ENCODE measurements at regions not wholly inside any gene's neighbourhood (a gene's known extent, or its start where the extent isn't known, plus 50 kb on each side); places are given as distances from the start of the nearest gene placed in this dataset.

- no peak overlapping the region for H3K4me3 ChIP-seq (ENCODE audit: low read length)
- H3K18ac ChIP-seq (ENCODE audit: low read length) = no peak overlapping the region
- no peaks in the 10 kb centered on the region for H3K4me1 ChIP-seq (ENCODE audit: control insufficient read depth, low read depth, low read length)
- no peak overlapping the region for H2AK5ac ChIP-seq (ENCODE audit: low read length)
- no peak overlapping the region for H3K4me2 ChIP-seq (ENCODE audit: low read length)
- no peak overlapping the region for H3K9ac ChIP-seq (ENCODE audit: low read length)
- H4K5ac ChIP-seq (ENCODE audit: low read length) = no peak overlapping the region
- no peak overlapping the region for H3K4ac ChIP-seq (ENCODE audit: low read depth, low read length)
- no peak overlapping the region for H2BK15ac ChIP-seq (replicated peaks; ENCODE audit: low read depth)
- no peaks in the 10 kb centered on the region for H3K27me3 ChIP-seq (ENCODE audit: insufficient read depth, low read length, poor library complexity)
- H3K36me3 ChIP-seq (ENCODE audit: control insufficient read depth, insufficient read depth, low read length) = no peaks in the 10 kb centered on the region
- no peak overlapping the region for H4K8ac ChIP-seq (ENCODE audit: low read depth, low read length)
- no peaks in the 10 kb centered on the region for H3K79me2 ChIP-seq (ENCODE audit: control insufficient read depth, insufficient read depth, low read length)
- no peak overlapping the region for H3K27ac ChIP-seq (ENCODE audit: low read depth, low read length)
- no peaks in the 10 kb centered on the region for H3K79me1 ChIP-seq (ENCODE audit: low read length)
- no peak overlapping the region for H2BK5ac ChIP-seq (ENCODE audit: low read length)
- H3K56ac ChIP-seq (ENCODE audit: low read length) = no peak overlapping the region
- H3K23ac ChIP-seq (ENCODE audit: low read length) = no peak overlapping the region
- H2BK120ac ChIP-seq (ENCODE audit: low read depth, low read length) = no peak overlapping the region
- WGBS (ENCODE audit: extremely low coverage, insufficient coverage, low lambda C conversion rate) = no CpG with 5 or more reads among the region's 2 CpGs
- DNase-seq = no peak
Observed at GRCh38 chr5:107320846-107321245, 349.9 kb downstream of the EFNA5 start.

- Histone ChIP-seq H3K36me3 (ENCODE audit: control insufficient read depth, insufficient read depth, low read length) (no peaks in the 10 kb centered on the region), H3K56ac (ENCODE audit: low read length) (no peak overlapping the region), H4K8ac (ENCODE audit: low read depth, low read length) (no peak overlapping the region), H2BK120ac (ENCODE audit: low read depth, low read length) (no peak overlapping the region), H3K4me2 (ENCODE audit: low read length) (no peak overlapping the region), H3K18ac (ENCODE audit: low read length) (no peak overlapping the region), H3K23ac (ENCODE audit: low read length) (no peak overlapping the region), H3K27me3 (ENCODE audit: insufficient read depth, low read length, poor library complexity) (no peaks in the 10 kb centered on the region), H3K4me3 (ENCODE audit: low read length) (no peak overlapping the region), H3K79me2 (ENCODE audit: control insufficient read depth, insufficient read depth, low read length) (no peaks in the 10 kb centered on the region), H3K27ac (ENCODE audit: low read depth, low read length) (no peak overlapping the region), H3K9ac (ENCODE audit: low read length) (no peak overlapping the region), H2AK5ac (ENCODE audit: low read length) (no peak overlapping the region), H4K5ac (ENCODE audit: low read length) (no peak overlapping the region), H2BK15ac (replicated peaks; ENCODE audit: low read depth) (no peak overlapping the region), H2BK5ac (ENCODE audit: low read length) (no peak overlapping the region), H3K4ac (ENCODE audit: low read depth, low read length) (no peak overlapping the region), H3K4me1 (ENCODE audit: control insufficient read depth, low read depth, low read length) (no peaks in the 10 kb centered on the region), H3K79me1 (ENCODE audit: low read length) (no peaks in the 10 kb centered on the region)
- DNase-seq = no peak
- no CpG with 5 or more reads among the region's 2 CpGs for WGBS (ENCODE audit: extremely low coverage, insufficient coverage, low lambda C conversion rate)
Observed at GRCh38 chr5:107320376-107320775, 350.4 kb downstream of the EFNA5 start.

- Histone ChIP-seq H3K27ac (ENCODE audit: low read depth, low read length) (no peak overlapping the region), H2BK15ac (replicated peaks; ENCODE audit: low read depth) (no peak overlapping the region), H4K5ac (ENCODE audit: low read length) (no peak overlapping the region), H3K27me3 (ENCODE audit: insufficient read depth, low read length, poor library complexity) (no peaks in the 10 kb centered on the region), H3K4me1 (ENCODE audit: control insufficient read depth, low read depth, low read length) (no peaks in the 10 kb centered on the region), H2BK5ac (ENCODE audit: low read length) (no peak overlapping the region), H3K36me3 (ENCODE audit: control insufficient read depth, insufficient read depth, low read length) (no peaks in the 10 kb centered on the region), H3K9ac (ENCODE audit: low read length) (no peak overlapping the region), H3K23ac (ENCODE audit: low read length) (no peak overlapping the region), H3K18ac (ENCODE audit: low read length) (no peak overlapping the region), H3K79me2 (ENCODE audit: control insufficient read depth, insufficient read depth, low read length) (no peaks in the 10 kb centered on the region), H3K4ac (ENCODE audit: low read depth, low read length) (no peak overlapping the region), H3K79me1 (ENCODE audit: low read length) (no peaks in the 10 kb centered on the region), H3K4me3 (ENCODE audit: low read length) (no peak overlapping the region), H4K8ac (ENCODE audit: low read depth, low read length) (no peak overlapping the region), H3K4me2 (ENCODE audit: low read length) (no peak overlapping the region), H2BK120ac (ENCODE audit: low read depth, low read length) (no peak overlapping the region), H3K56ac (ENCODE audit: low read length) (no peak overlapping the region), H2AK5ac (ENCODE audit: low read length) (no peak overlapping the region)
- no CpG with 5 or more reads among the region's 1 CpG for WGBS (ENCODE audit: extremely low coverage, insufficient coverage, low lambda C conversion rate)
- DNase-seq = no peak
Observed at GRCh38 chr5:107319901-107320300, 350.8 kb downstream of the EFNA5 start.

GRCh38 chr5:107314330-107314729 is 356.4 kb downstream of the EFNA5 start:
- no peak overlapping the region for H3K4ac ChIP-seq (ENCODE audit: low read depth, low read length)
- no peaks in the 10 kb centered on the region for H3K36me3 ChIP-seq (ENCODE audit: control insufficient read depth, insufficient read depth, low read length)
- no peaks in the 10 kb centered on the region for H3K79me1 ChIP-seq (ENCODE audit: low read length)
- H3K56ac ChIP-seq (ENCODE audit: low read length) = no peak overlapping the region
- no peak overlapping the region for H2AK5ac ChIP-seq (ENCODE audit: low read length)
- no peaks in the 10 kb centered on the region for H3K27me3 ChIP-seq (ENCODE audit: insufficient read depth, low read length, poor library complexity)
- H2BK15ac ChIP-seq (replicated peaks; ENCODE audit: low read depth) = no peak overlapping the region
- H3K18ac ChIP-seq (ENCODE audit: low read length) = no peak overlapping the region
- H3K9ac ChIP-seq (ENCODE audit: low read length) = no peak overlapping the region
- no peak overlapping the region for H4K8ac ChIP-seq (ENCODE audit: low read depth, low read length)
- no peak for DNase-seq
- H3K27ac ChIP-seq (ENCODE audit: low read depth, low read length) = no peak overlapping the region
- no peak overlapping the region for H4K5ac ChIP-seq (ENCODE audit: low read length)
- H3K4me1 ChIP-seq (ENCODE audit: control insufficient read depth, low read depth, low read length) = no peaks in the 10 kb centered on the region
- no peak overlapping the region for H2BK5ac ChIP-seq (ENCODE audit: low read length)
- H3K23ac ChIP-seq (ENCODE audit: low read length) = no peak overlapping the region
- no peak overlapping the region for H3K4me2 ChIP-seq (ENCODE audit: low read length)
- no CpG with 5 or more reads among the region's 3 CpGs for WGBS (ENCODE audit: extremely low coverage, insufficient coverage, low lambda C conversion rate)
- H2BK120ac ChIP-seq (ENCODE audit: low read depth, low read length) = peak overlapping the region; percentile 61
- H3K79me2 ChIP-seq (ENCODE audit: control insufficient read depth, insufficient read depth, low read length) = no peaks in the 10 kb centered on the region
- H3K4me3 ChIP-seq (ENCODE audit: low read length) = no peak overlapping the region

GRCh38 chr5:107313921-107314320 is 356.8 kb downstream of the EFNA5 start:
- no peak for DNase-seq
- no peak overlapping the region for H3K4me2 ChIP-seq (ENCODE audit: low read length)
- no peak overlapping the region for H2BK120ac ChIP-seq (ENCODE audit: low read depth, low read length)
- H3K27ac ChIP-seq (ENCODE audit: low read depth, low read length) = no peak overlapping the region
- no peak overlapping the region for H3K23ac ChIP-seq (ENCODE audit: low read length)
- H3K4me3 ChIP-seq (ENCODE audit: low read length) = no peak overlapping the region
- no peak overlapping the region for H3K56ac ChIP-seq (ENCODE audit: low read length)
- no peaks in the 10 kb centered on the region for H3K79me2 ChIP-seq (ENCODE audit: control insufficient read depth, insufficient read depth, low read length)
- no peaks in the 10 kb centered on the region for H3K4me1 ChIP-seq (ENCODE audit: control insufficient read depth, low read depth, low read length)
- no peak overlapping the region for H2BK5ac ChIP-seq (ENCODE audit: low read length)
- no peak overlapping the region for H3K4ac ChIP-seq (ENCODE audit: low read depth, low read length)
- H3K36me3 ChIP-seq (ENCODE audit: control insufficient read depth, insufficient read depth, low read length) = no peaks in the 10 kb centered on the region
- no peaks in the 10 kb centered on the region for H3K79me1 ChIP-seq (ENCODE audit: low read length)
- H3K27me3 ChIP-seq (ENCODE audit: insufficient read depth, low read length, poor library complexity) = no peaks in the 10 kb centered on the region
- no peak overlapping the region for H4K5ac ChIP-seq (ENCODE audit: low read length)
- H3K9ac ChIP-seq (ENCODE audit: low read length) = no peak overlapping the region
- no peak overlapping the region for H2AK5ac ChIP-seq (ENCODE audit: low read length)
- H3K18ac ChIP-seq (ENCODE audit: low read length) = no peak overlapping the region
- H4K8ac ChIP-seq (ENCODE audit: low read depth, low read length) = no peak overlapping the region
- no CpG with 5 or more reads among the region's 3 CpGs for WGBS (ENCODE audit: extremely low coverage, insufficient coverage, low lambda C conversion rate)
- no peak overlapping the region for H2BK15ac ChIP-seq (replicated peaks; ENCODE audit: low read depth)

GRCh38 chr5:107313098-107313497 is 357.6 kb downstream of the EFNA5 start:
- Histone ChIP-seq H3K4me2 (ENCODE audit: low read length) (no peak overlapping the region), H3K27me3 (ENCODE audit: insufficient read depth, low read length, poor library complexity) (no peaks in the 10 kb centered on the region), H2BK5ac (ENCODE audit: low read length) (no peak overlapping the region), H3K79me2 (ENCODE audit: control insufficient read depth, insufficient read depth, low read length) (no peaks in the 10 kb centered on the region), H3K36me3 (ENCODE audit: control insufficient read depth, insufficient read depth, low read length) (no peaks in the 10 kb centered on the region), H3K27ac (ENCODE audit: low read depth, low read length) (no peak overlapping the region), H3K4me3 (ENCODE audit: low read length) (no peak overlapping the region), H3K79me1 (ENCODE audit: low read length) (no peaks in the 10 kb centered on the region), H3K9ac (ENCODE audit: low read length) (no peak overlapping the region), H3K18ac (ENCODE audit: low read length) (no peak overlapping the region), H4K8ac (ENCODE audit: low read depth, low read length) (no peak overlapping the region), H2BK15ac (replicated peaks; ENCODE audit: low read depth) (no peak overlapping the region), H3K56ac (ENCODE audit: low read length) (no peak overlapping the region), H3K4me1 (ENCODE audit: control insufficient read depth, low read depth, low read length) (no peaks in the 10 kb centered on the region), H4K5ac (ENCODE audit: low read length) (no peak overlapping the region), H2BK120ac (ENCODE audit: low read depth, low read length) (no peak overlapping the region), H3K23ac (ENCODE audit: low read length) (no peak overlapping the region), H3K4ac (ENCODE audit: low read depth, low read length) (no peak overlapping the region), H2AK5ac (ENCODE audit: low read length) (no peak overlapping the region)
- no CpG with 5 or more reads among the region's 3 CpGs for WGBS (ENCODE audit: extremely low coverage, insufficient coverage, low lambda C conversion rate)
- no peak for DNase-seq
